Stomach (tissue), 8 donors: ENCODE measurements at regions not wholly inside any gene's neighbourhood (a gene's known extent, or its start where the extent isn't known, plus 50 kb on each side); places are given as distances from the start of the nearest gene placed in this dataset.
A peak's percentile ranks its signal among the peaks of the same experiment; 100 is the strongest.

Source experiments
- DNase-seq, 2 donors: peaks; one replicate each; pipeline versions ENCODE4 v3.0.0 to v3.0.0-alpha.2; 2013 to 2019
- H3K27ac ChIP-seq, 5 donors: fragments of 200-600 bp in 4 of 5; sonication (generic) in 4 of 5; one replicate each; pipeline ENCODE4 v1.5.1; 2013 to 2019; ENCODE audit warnings: mild to moderate bottlenecking in 1 of 5, moderate library complexity in 1 of 5
- H3K27me3 ChIP-seq, 3 donors: fragments of 200-600 bp; sonication (generic); one replicate each; pipeline ENCODE4 v1.5.1; 2017 to 2019; ENCODE audit warnings: mixed run types in 1 of 3
- H3K36me3 ChIP-seq, 4 donors: fragments of 200-600 bp; sonication (generic); 1 replicate in 3 of 4; 2 replicates in 1 of 4; pipeline ENCODE4 v1.5.1; 2016 to 2019
- H3K4me1 ChIP-seq, 4 donors: fragments of 200-600 bp; sonication (generic); one replicate each; pipeline ENCODE4 v1.5.1; 2016 to 2019
- H3K4me3 ChIP-seq, 4 donors: fragments of 200-600 bp; sonication (generic) in 3 of 4; one replicate each; pipeline ENCODE4 v1.5.1; 2016 to 2019; ENCODE audit warnings: mild to moderate bottlenecking in 1 of 4
- H3K9me3 ChIP-seq, 4 donors: fragments of 200-600 bp; sonication (generic); one replicate each; pipeline ENCODE4 v1.5.1; 2016 to 2019
- CTCF ChIP-seq, 7 experiments: fragments of 450-650 bp in 4 of 7; fragments of 200-600 bp in 3 of 7; sonication (generic) in 3 of 7; IDR thresholded peaks; one replicate each; pipeline ENCODE4 v1.5.1; 2016 to 2019; ENCODE audit warnings: antibody characterized with exemption in 7 of 7, control low read depth in 2 of 7, mild to moderate bottlenecking in 1 of 7
- EP300 ChIP-seq: sonication (generic); formaldehyde crosslinking; IDR thresholded peaks from one replicate; pipeline ENCODE4 v1.6.1; 2017; ENCODE audit warnings: antibody characterized with exemption
- POLR2A ChIP-seq, 4 donors: fragments of 450-650 bp; IDR thresholded peaks; one replicate each; pipeline ENCODE4 v1.6.1; 2016; ENCODE audit warnings: antibody characterized with exemption in 4 of 4, control low read depth in 2 of 4, mild to moderate bottlenecking in 1 of 4, moderate library complexity in 1 of 4
- POLR2AphosphoS5 ChIP-seq, 3 donors: sonication (generic); formaldehyde crosslinking; IDR thresholded peaks; one replicate each; pipeline ENCODE4 v1.6.1; 2016; ENCODE audit warnings: antibody characterized with exemption in 3 of 3
- WGBS, 5 donors: extraction: QIAGEN DNeasy Blood & Tissue Kit in 3 of 5; methylation state at CpG; one replicate each; pipeline versions ENCODE4 v1.1.5 to v1.1.7; 2013 to 2018; 5-methylcytosine and 5-hydroxymethylcytosine counted together
- intact Hi-C: fragments of 100-400 bp; cut with DNase I; formaldehyde crosslinking; loops from one replicate; pipeline ENCODE4 v1.15.1; 2023; ENCODE audit warnings: low total_unique reads
- donor health status: healthy with polysubstance abuse.
- donor health status: Bipolar disorder and iron deficiency.
- donor health status: healthy.

- 78 to 94% (median 93%) methylated on average over 3 of the region's 3 CpGs for WGBS, 5 donors
- H3K27ac ChIP-seq: no peak overlapping the region
- H3K9me3 ChIP-seq: no peaks in the 10 kb centered on the region
- TF ChIP-seq CTCF (IDR thresholded peaks at IDR 0.05) (no peak), EP300 (no peak), POLR2A (IDR thresholded peaks at IDR 0.05) (no peak), POLR2AphosphoS5 (IDR thresholded peaks at IDR 0.05) (no peak)
- peaks cover 0 to 13% (median 0%) of the 10 kb centered on the region in 4 donors for H3K4me1 ChIP-seq
- no peaks in the 10 kb centered on the region for H3K27me3 ChIP-seq
- intact Hi-C loops: no loop called here
- DNase-seq: no peak
- no peaks in the 10 kb centered on the region for H3K36me3 ChIP-seq
- H3K4me3 ChIP-seq: no peak overlapping the region
Measured at GRCh38 chrX:63511361-63511760, 160.2 kb upstream of the SPIN4 start.

DNA sequence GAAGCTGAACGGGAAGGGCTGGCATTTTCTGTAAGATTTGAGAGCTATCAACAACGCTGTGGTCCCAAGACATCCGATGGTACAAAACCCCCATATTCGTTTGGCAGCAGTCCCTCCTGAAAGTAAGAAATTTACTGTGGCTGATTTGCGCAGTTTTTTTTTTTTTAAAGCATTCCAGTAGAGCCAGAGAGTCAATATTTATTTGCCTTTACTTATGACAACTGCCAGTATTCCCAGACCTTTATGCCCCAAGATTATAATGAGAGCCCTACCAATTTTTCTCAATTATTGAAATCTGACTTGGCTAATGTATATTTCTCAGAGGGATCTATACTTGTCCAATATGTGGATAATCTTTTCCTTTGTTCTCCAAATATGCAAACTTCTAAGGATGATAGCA, 157.5 kb upstream of the SPIN4 start:
- Histone ChIP-seq H3K4me3 (no peak overlapping the region), H3K27ac (no peak overlapping the region), H3K9me3 (no peaks in the 10 kb centered on the region), H3K4me1 (peaks cover 0 to 4% (median 0%) of the 10 kb centered on the region in 4 donors), H3K27me3 (no peaks in the 10 kb centered on the region), H3K36me3 (no peaks in the 10 kb centered on the region)
- no peak for TF ChIP-seq POLR2AphosphoS5 (IDR thresholded peaks at IDR 0.05)
- no peak for TF ChIP-seq POLR2A (IDR thresholded peaks at IDR 0.05)
- TF ChIP-seq EP300: no peak
- TF ChIP-seq CTCF (IDR thresholded peaks at IDR 0.05): no peak
- WGBS, 5 donors: 65 to 90% (median 75%) methylated on average over 5 of the region's 5 CpGs
- intact Hi-C loops: no loop called here
- DNase-seq: no peak

GRCh38 chrX:63506320-63506719, 155.2 kb upstream of the SPIN4 start:
- Histone ChIP-seq H3K36me3 (no peaks in the 10 kb centered on the region), H3K9me3 (no peaks in the 10 kb centered on the region), H3K4me1 (no peaks in the 10 kb centered on the region), H3K27me3 (no peaks in the 10 kb centered on the region), H3K27ac (no peak overlapping the region), H3K4me3 (no peak overlapping the region)
- peak in 1 of 2 donors; percentile 51 for DNase-seq
- TF ChIP-seq POLR2A (IDR thresholded peaks at IDR 0.05): no peak
- TF ChIP-seq EP300: no peak
- 79 to 100% (median 89%) methylated on average over 1 of the region's 1 CpG for WGBS, 5 donors
- intact Hi-C loops: no loop called here

DNA sequence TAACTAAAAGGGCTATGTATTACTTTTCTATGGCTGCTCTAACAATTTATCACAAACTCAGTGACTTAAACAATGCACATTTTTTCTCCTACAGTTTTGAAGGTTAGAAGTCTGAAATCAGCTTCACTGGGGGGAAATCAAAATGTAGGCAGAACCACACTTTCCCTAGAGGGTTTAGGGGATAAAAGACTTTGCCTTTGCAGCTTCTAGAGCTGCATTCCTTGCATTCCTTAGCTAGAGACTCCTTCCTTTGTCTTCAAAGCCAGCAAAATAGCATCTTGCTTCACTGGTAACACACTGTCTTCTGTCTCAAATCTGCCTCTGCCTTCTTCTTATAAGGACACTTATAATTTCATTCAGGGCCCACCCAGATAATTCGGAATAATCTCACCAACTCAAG, 152.4 kb upstream of the SPIN4 start:
- TF ChIP-seq POLR2A (IDR thresholded peaks at IDR 0.05): no peak
- TF ChIP-seq POLR2AphosphoS5 (IDR thresholded peaks at IDR 0.05): no peak
- TF ChIP-seq EP300: no peak
- TF ChIP-seq CTCF (IDR thresholded peaks at IDR 0.05): no peak
- no peaks in the 10 kb centered on the region for H3K4me1 ChIP-seq
- H3K27ac ChIP-seq: no peak overlapping the region
- no peak overlapping the region for H3K4me3 ChIP-seq
- intact Hi-C loops: no loop called here
- H3K9me3 ChIP-seq: no peaks in the 10 kb centered on the region
- WGBS, 5 donors: 20 to 67% (median 55%) methylated on average over 1 of the region's 1 CpG
- H3K27me3 ChIP-seq: no peaks in the 10 kb centered on the region
- no peaks in the 10 kb centered on the region for H3K36me3 ChIP-seq
- DNase-seq: peak in 1 of 2 donors; percentile 2

- Histone ChIP-seq H3K4me3 (no peak overlapping the region), H3K27me3 (no peaks in the 10 kb centered on the region), H3K4me1 (no peaks in the 10 kb centered on the region), H3K9me3 (peaks cover 0 to 9% (median 0%) of the 10 kb centered on the region in 4 donors), H3K27ac (no peak overlapping the region), H3K36me3 (no peaks in the 10 kb centered on the region)
- WGBS, 5 donors: 78 to 98% (median 88%) methylated on average over 4 of the region's 4 CpGs
- intact Hi-C loops: no loop called here
- no peak for DNase-seq
- no peak for TF ChIP-seq POLR2A (IDR thresholded peaks at IDR 0.05)
- TF ChIP-seq CTCF (IDR thresholded peaks at IDR 0.05): no peak
- no peak for TF ChIP-seq POLR2AphosphoS5 (IDR thresholded peaks at IDR 0.05)
- no peak for TF ChIP-seq EP300
Measured at GRCh38 chrX:63488546-63489373, 137.6 kb upstream of the SPIN4 start.
